A549 (cell line): ENCODE measurements at regions not wholly inside any gene's neighbourhood (a gene's known extent, or its start where the extent isn't known, plus 50 kb on each side); places are given as distances from the start of the nearest gene placed in this dataset.
A peak's percentile ranks its signal among the peaks of the same experiment; 100 is the strongest.

Experiments
- ATAC-seq, 2 experiments: fragments of 200-7000 bp in 1 of 2; fragments of >200 bp in 1 of 2; cut with Nextera tagmentation in 1 of 2; cut with Tn5 transposase in 1 of 2; 3 replicates each; pipeline versions ENCODE4 v1.8.0 to v1.9.1; 2018 to 2020; ENCODE audit warnings: mild to moderate bottlenecking in 1 of 2, moderate library complexity in 1 of 2
- CTCF ChIA-PET: fragments of 300-600 bp; sonication (Branson Sonifier 250); formaldehyde crosslinking; extraction: SDS; loops from one replicate; lab custom pipeline; 2021; ENCODE audit warnings: antibody characterized with exemption, inconsistent platforms; lab: Yijun Ruan, JAX
- POLR2A ChIA-PET: fragments of 350-600 bp; formaldehyde crosslinking; extraction: SDS; loops from one replicate; lab custom pipeline; 2021; ENCODE audit warnings: antibody characterized with exemption, inconsistent platforms; lab: Yijun Ruan, JAX
- DNase-seq, 2 experiments: peaks; one replicate each; pipeline versions ENCODE4 v3.0.0 to v3.0.0-alpha.2; 2011 to 2016; ENCODE audit warnings: low read depth in 1 of 2, low spot score in 1 of 2
- FAIRE-seq: peaks from 2 replicates; lab custom pipeline; 2011; peaks lifted over from hg19 to GRCh38; lab: Jason Lieb, UNC
- H3K27ac ChIP-seq, 2 experiments: fragments of >200 bp; sonication (Bioruptor Twin); formaldehyde crosslinking; 3 replicates each; pipeline ENCODE4 v1.5.1; 2016 to 2017
- H3K4me1 ChIP-seq: fragments of >200 bp; sonication (Bioruptor Twin); formaldehyde crosslinking; 3 replicates; pipeline ENCODE4 v1.6.1; 2016
- H3K4me2 ChIP-seq: fragments of >200 bp; sonication (Bioruptor Twin); formaldehyde crosslinking; 3 replicates; pipeline ENCODE4 v1.6.1; 2016
- H3K4me3 ChIP-seq: fragments of >200 bp; sonication (Bioruptor Twin); formaldehyde crosslinking; 3 replicates; pipeline ENCODE4 v1.5.1; 2016
- H3K9me3 ChIP-seq: fragments of >200 bp; sonication (Bioruptor Twin); formaldehyde crosslinking; 3 replicates; pipeline ENCODE4 v1.6.1; 2016
- BCL3 ChIP-seq: fragments of >200 bp; sonication (Bioruptor Twin); formaldehyde crosslinking; IDR thresholded peaks from 3 replicates; pipeline ENCODE4 v1.6.1; 2016
- BHLHE40 ChIP-seq: IDR thresholded peaks from 2 replicates; pipeline ENCODE4 v1.6.1; 2012; ENCODE audit warnings: low read depth, low read length, inconsistent platforms
- CBX8 ChIP-seq: fragments of 200-600 bp; sonication (generic); IDR thresholded peaks from 2 replicates; pipeline ENCODE4 v1.6.1; 2016
- CEBPB ChIP-seq, 2 experiments: fragments of >200 bp in 1 of 2; sonication (Bioruptor Twin) in 1 of 2; formaldehyde crosslinking in 1 of 2; IDR thresholded peaks; 2 replicates each; pipeline ENCODE4 v1.6.1; 2012 to 2016
- CHD2 ChIP-seq: fragments of 150-350 bp; IDR thresholded peaks from 2 replicates; pipeline ENCODE4 v1.6.1; 2014; ENCODE audit warnings: low read length; ENCODE audit not compliant: partially characterized antibody
- EP300 ChIP-seq, 2 experiments: fragments of >200 bp; sonication (Bioruptor Twin); formaldehyde crosslinking; IDR thresholded peaks; 2 replicates in 1 of 2; 3 replicates in 1 of 2; pipeline ENCODE4 v1.6.1; 2016 to 2017
- FOSB ChIP-seq: fragments of 250-450 bp; sonication (Bioruptor Pico); IDR thresholded peaks from 2 replicates; pipeline ENCODE4 v1.5.0; 2020; ENCODE audit warnings: mild to moderate bottlenecking, moderate library complexity
- FOXS1 ChIP-seq: fragments of 250-450 bp; sonication (Bioruptor Pico); IDR thresholded peaks from 2 replicates; pipeline ENCODE4 v1.5.0; 2020; ENCODE audit warnings: mild to moderate bottlenecking, moderate library complexity
- HDAC2 ChIP-seq: fragments of 200-600 bp; sonication (generic); IDR thresholded peaks from 2 replicates; pipeline ENCODE4 v1.6.1; 2016
- HEYL ChIP-seq: fragments of 250-450 bp; sonication (Bioruptor Pico); IDR thresholded peaks from 2 replicates; pipeline ENCODE4 v1.8.0; 2021; ENCODE audit warnings: mild to moderate bottlenecking, moderate library complexity
- JUN ChIP-seq, 2 experiments: fragments of >200 bp; sonication (Bioruptor Twin); formaldehyde crosslinking; IDR thresholded peaks; 2 replicates in 1 of 2; 3 replicates in 1 of 2; pipeline ENCODE4 v1.6.1; 2016 to 2017
- JUNB ChIP-seq: fragments of >200 bp; sonication (Bioruptor Twin); formaldehyde crosslinking; IDR thresholded peaks from 2 replicates; pipeline ENCODE4 v1.6.1; 2016
- KDM1A ChIP-seq: fragments of 200-600 bp; sonication (generic); IDR thresholded peaks from 2 replicates; pipeline ENCODE4 v1.6.1; 2016; ENCODE audit warnings: low read depth, mild to moderate bottlenecking
- MAFK ChIP-seq: fragments of 450-650 bp; IDR thresholded peaks from 2 replicates; pipeline ENCODE4 v1.6.1; 2014; ENCODE audit not compliant: partially characterized antibody
- NFE2L2 ChIP-seq: fragments of 150-350 bp; conservative IDR thresholded peaks from 2 replicates; pipeline ENCODE4 v1.6.1; 2014; ENCODE audit warnings: low read length
- NPAS2 ChIP-seq: fragments of 250-450 bp; sonication (Bioruptor Pico); IDR thresholded peaks from 2 replicates; pipeline ENCODE4 v1.8.0; 2022; ENCODE audit warnings: mild to moderate bottlenecking, moderate library complexity, borderline replicate concordance
- NR3C1 ChIP-seq: fragments of >200 bp; sonication (Bioruptor Twin); formaldehyde crosslinking; IDR thresholded peaks from 3 replicates; pipeline ENCODE4 v1.6.1; 2017
- PHF8 ChIP-seq: fragments of 200-600 bp; sonication (generic); IDR thresholded peaks from 2 replicates; pipeline ENCODE4 v1.6.1; 2016; ENCODE audit warnings: low read depth, mild to moderate bottlenecking, antibody characterized with exemption, moderate library complexity, borderline replicate concordance
- POLR2AphosphoS2 ChIP-seq: conservative IDR thresholded peaks from 2 replicates; pipeline ENCODE4 v1.6.1; 2012; ENCODE audit warnings: low read length, improper control_type of control experiment, inconsistent platforms
- RFX5 ChIP-seq: fragments of 450-650 bp; IDR thresholded peaks from 2 replicates; pipeline ENCODE4 v1.7.1; 2014; ENCODE audit warnings: antibody characterized with exemption, mild to moderate bottlenecking, moderate library complexity
- RNF2 ChIP-seq: fragments of 200-600 bp; sonication (generic); IDR thresholded peaks from 2 replicates; pipeline ENCODE4 v1.6.1; 2016; ENCODE audit warnings: low read depth, mild to moderate bottlenecking, antibody characterized with exemption, moderate library complexity, borderline replicate concordance
- SMC3 ChIP-seq: fragments of >200 bp; sonication (Bioruptor Twin); formaldehyde crosslinking; IDR thresholded peaks from 3 replicates; pipeline ENCODE4 v1.6.1; 2018; ENCODE audit warnings: inconsistent platforms
- SREBF2 ChIP-seq: fragments of 450-650 bp; IDR thresholded peaks from 2 replicates; pipeline ENCODE4 v1.6.1; 2014; ENCODE audit warnings: mild to moderate bottlenecking, moderate library complexity
- ZC3H11A ChIP-seq: fragments of 450-650 bp; IDR thresholded peaks from 2 replicates; pipeline ENCODE4 v1.6.1; 2014; ENCODE audit warnings: antibody characterized with exemption, mild to moderate bottlenecking
- ZNF302 ChIP-seq: fragments of 250-450 bp; sonication (Bioruptor Pico); IDR thresholded peaks from 2 replicates; pipeline ENCODE4 v1.9.0; 2021; ENCODE audit warnings: inconsistent platforms, mild to moderate bottlenecking, moderate library complexity
- WGBS: methylation state at CpG from one replicate; pipeline ENCODE4 v1.1.6; 2017; ENCODE audit errors: missing lambda C conversion rate; 5-methylcytosine and 5-hydroxymethylcytosine counted together
- TF ChIP-seq, protein P1 (sequence below): fragments of >200 bp; sonication (Bioruptor Twin); formaldehyde crosslinking; IDR thresholded peaks from 2 replicates; pipeline ENCODE4 v1.6.1; 2016
- TF ChIP-seq, protein P2 (sequence below): fragments of >200 bp; sonication (Bioruptor Twin); formaldehyde crosslinking; IDR thresholded peaks from 3 replicates; pipeline ENCODE4 v1.5.1; 2016
- TF ChIP-seq, protein P3 (sequence below): fragments of 200-600 bp; sonication (generic); IDR thresholded peaks from 2 replicates; pipeline ENCODE4 v1.6.1; 2016; ENCODE audit warnings: antibody characterized with exemption, mild to moderate bottlenecking, moderate library complexity
- TF ChIP-seq, protein P4 (sequence below): IDR thresholded peaks from 2 replicates; pipeline ENCODE4 v1.6.1; 2012

DNA sequence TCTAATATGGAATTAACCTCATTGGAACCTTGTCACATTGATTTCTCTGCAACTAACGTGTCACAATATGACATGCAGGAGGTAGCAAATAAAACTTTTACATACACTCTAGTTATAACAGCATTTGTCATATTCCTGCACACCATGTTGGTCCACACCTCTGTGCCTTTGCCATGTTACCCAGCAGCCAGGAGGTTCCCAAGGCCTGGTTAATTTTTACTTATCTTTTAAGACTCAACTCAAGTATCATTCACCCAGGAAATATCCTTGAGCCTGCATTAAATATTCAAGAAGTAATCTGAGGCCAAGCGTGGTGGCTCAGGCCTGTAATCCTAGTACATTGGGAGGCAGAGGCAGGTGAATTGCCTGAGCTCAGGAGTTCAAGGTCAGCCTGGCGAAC is 447.2 kb upstream of the NR5A2 start:
- CTCF ChIA-PET = no interaction called here
- no peak for FAIRE-seq
- ATAC-seq = no peak
- DNase-seq = no peak
- Histone ChIP-seq H3K27ac (no peak overlapping the region), H3K9me3 (no peaks in the 10 kb centered on the region), H3K4me2 (no peak overlapping the region), H3K4me1 (no peaks in the 10 kb centered on the region), H3K4me3 (no peak overlapping the region)
- 73% methylated on average over 3 of the region's 3 CpGs for WGBS
- POLR2A ChIA-PET = no interaction called here
- TF ChIP-seq POLR2AphosphoS2 (no peak), CEBPB (IDR thresholded peaks at IDR 0.05) (no peak), BCL3 (no peak), RNF2 (no peak), CHD2 (no peak), ZNF302 (no peak), EP300 (IDR thresholded peaks at IDR 0.05) (no peak), MAFK (no peak), CBX8 (no peak), KDM1A (no peak), RFX5 (no peak)
- TF ChIP-seq, protein P1, sequence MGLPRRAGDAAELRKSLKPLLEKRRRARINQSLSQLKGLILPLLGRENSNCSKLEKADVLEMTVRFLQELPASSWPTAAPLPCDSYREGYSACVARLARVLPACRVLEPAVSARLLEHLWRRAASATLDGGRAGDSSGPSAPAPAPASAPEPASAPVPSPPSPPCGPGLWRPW = no peak
- TF ChIP-seq, protein P2, sequence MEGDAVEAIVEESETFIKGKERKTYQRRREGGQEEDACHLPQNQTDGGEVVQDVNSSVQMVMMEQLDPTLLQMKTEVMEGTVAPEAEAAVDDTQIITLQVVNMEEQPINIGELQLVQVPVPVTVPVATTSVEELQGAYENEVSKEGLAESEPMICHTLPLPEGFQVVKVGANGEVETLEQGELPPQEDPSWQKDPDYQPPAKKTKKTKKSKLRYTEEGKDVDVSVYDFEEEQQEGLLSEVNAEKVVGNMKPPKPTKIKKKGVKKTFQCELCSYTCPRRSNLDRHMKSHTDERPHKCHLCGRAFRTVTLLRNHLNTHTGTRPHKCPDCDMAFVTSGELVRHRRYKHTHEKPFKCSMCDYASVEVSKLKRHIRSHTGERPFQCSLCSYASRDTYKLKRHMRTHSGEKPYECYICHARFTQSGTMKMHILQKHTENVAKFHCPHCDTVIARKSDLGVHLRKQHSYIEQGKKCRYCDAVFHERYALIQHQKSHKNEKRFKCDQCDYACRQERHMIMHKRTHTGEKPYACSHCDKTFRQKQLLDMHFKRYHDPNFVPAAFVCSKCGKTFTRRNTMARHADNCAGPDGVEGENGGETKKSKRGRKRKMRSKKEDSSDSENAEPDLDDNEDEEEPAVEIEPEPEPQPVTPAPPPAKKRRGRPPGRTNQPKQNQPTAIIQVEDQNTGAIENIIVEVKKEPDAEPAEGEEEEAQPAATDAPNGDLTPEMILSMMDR = no peak
- TF ChIP-seq, protein P3, sequence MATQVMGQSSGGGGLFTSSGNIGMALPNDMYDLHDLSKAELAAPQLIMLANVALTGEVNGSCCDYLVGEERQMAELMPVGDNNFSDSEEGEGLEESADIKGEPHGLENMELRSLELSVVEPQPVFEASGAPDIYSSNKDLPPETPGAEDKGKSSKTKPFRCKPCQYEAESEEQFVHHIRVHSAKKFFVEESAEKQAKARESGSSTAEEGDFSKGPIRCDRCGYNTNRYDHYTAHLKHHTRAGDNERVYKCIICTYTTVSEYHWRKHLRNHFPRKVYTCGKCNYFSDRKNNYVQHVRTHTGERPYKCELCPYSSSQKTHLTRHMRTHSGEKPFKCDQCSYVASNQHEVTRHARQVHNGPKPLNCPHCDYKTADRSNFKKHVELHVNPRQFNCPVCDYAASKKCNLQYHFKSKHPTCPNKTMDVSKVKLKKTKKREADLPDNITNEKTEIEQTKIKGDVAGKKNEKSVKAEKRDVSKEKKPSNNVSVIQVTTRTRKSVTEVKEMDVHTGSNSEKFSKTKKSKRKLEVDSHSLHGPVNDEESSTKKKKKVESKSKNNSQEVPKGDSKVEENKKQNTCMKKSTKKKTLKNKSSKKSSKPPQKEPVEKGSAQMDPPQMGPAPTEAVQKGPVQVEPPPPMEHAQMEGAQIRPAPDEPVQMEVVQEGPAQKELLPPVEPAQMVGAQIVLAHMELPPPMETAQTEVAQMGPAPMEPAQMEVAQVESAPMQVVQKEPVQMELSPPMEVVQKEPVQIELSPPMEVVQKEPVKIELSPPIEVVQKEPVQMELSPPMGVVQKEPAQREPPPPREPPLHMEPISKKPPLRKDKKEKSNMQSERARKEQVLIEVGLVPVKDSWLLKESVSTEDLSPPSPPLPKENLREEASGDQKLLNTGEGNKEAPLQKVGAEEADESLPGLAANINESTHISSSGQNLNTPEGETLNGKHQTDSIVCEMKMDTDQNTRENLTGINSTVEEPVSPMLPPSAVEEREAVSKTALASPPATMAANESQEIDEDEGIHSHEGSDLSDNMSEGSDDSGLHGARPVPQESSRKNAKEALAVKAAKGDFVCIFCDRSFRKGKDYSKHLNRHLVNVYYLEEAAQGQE = no peak

DNA sequence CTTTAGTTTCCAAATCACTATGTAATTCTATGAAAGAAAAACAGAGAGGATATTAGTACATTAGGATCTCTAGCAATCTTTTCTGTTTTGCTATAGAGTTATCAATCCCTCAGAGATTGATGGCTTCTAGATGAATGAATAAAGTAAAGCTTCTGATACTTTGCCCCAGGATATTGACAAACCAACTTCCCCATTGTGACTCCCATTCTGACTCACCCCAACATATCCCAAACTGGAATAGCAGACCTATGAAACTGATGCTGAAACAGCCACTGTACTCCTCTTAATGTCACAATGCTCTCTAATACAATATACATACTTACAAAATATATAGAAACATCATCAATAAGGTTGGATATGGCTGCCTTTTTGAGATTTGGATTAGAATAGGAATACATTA is 442.1 kb upstream of the NR5A2 start:
- DNase-seq (peak in 1 of 2 experiments; percentile 4), FAIRE-seq (no peak), ATAC-seq (no peak)
- no peak overlapping the region for H3K4me2 ChIP-seq
- H3K4me3 ChIP-seq = no peak overlapping the region
- H3K4me1 ChIP-seq = no peaks in the 10 kb centered on the region
- no peak overlapping the region for H3K27ac ChIP-seq
- ChIA-PET CTCF (no interaction called here), POLR2A (no interaction called here)
- no peaks in the 10 kb centered on the region for H3K9me3 ChIP-seq
- TF ChIP-seq NR3C1 (no peak), PHF8 (no peak), EP300 (IDR thresholded peaks at IDR 0.05) (no peak), ZC3H11A (no peak), NFE2L2 (no peak), BCL3 (no peak), FOXS1 (CRISPR knock-in tag) (no peak), JUNB (no peak), CHD2 (no peak), FOSB (CRISPR knock-in tag) (no peak), NPAS2 (CRISPR knock-in tag) (no peak), BHLHE40 (no peak), SMC3 (no peak), HDAC2 (no peak), CEBPB (IDR thresholded peaks at IDR 0.05) (no peak), SREBF2 (no peak), HEYL (CRISPR knock-in tag) (no peak), JUN (IDR thresholded peaks at IDR 0.05) (no peak)
- TF ChIP-seq, protein P1 = no peak
- TF ChIP-seq, protein P4, sequence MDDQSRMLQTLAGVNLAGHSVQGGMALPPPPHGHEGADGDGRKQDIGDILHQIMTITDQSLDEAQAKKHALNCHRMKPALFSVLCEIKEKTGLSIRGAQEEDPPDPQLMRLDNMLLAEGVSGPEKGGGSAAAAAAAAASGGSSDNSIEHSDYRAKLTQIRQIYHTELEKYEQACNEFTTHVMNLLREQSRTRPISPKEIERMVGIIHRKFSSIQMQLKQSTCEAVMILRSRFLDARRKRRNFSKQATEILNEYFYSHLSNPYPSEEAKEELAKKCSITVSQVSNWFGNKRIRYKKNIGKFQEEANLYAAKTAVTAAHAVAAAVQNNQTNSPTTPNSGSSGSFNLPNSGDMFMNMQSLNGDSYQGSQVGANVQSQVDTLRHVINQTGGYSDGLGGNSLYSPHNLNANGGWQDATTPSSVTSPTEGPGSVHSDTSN = no peak
